GM18520 (cell line): ENCODE measurements at regions not wholly inside any gene's neighbourhood (a gene's known extent, or its start where the extent isn't known, plus 50 kb on each side); places are given as distances from the start of the nearest gene placed in this dataset.

Experiments
- ATAC-seq: cut with Tn5 transposase; IDR thresholded peaks from one replicate; pipeline ENCODE4 v1.9.1; 2021; ENCODE audit not compliant: unreplicated experiment

DNA sequence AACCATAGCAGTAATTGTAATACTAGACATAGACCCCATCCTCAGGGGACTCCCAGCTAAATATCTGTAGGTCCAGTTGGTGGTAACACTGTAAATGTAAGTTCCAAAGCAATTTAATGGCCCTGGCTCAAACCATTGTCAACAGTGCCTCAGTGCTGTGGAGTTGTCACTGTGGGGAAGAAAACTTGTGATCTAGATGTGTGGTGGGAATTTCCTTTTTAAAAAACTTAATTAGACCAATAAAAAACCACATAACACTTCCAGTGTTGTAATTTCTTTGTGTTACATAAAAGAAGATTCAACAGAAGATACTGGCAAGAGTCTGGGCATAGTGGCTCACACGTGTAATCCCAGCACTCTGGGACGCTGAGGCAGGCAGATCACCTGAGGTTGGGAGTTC lies 138.6 kb upstream of the UMPS start:
- no peak for ATAC-seq

- no peak for ATAC-seq
These were observed 137.4 kb upstream of the UMPS start for GRCh38 chr3:124592658-124593441.

DNA sequence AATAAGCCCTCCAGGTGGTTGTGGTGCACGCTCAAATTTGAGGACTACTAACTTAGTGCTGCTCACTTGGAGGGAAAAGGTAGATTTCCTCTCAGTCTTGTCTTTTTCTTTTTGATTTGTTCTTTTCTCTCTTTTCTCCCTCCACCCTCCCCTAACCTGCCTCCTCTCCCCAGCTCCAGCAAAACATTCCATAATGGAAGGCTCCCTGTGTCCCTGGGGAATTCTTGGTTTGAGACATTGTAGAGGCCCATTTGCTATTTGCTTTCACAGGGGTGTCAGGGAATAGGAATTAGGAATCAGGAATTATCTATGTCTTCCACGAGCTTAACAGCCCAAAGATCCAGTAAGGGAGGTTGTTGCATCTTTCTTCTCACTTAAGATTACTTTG lies 136.8 kb upstream of the UMPS start:
- ATAC-seq = no peak

DNA sequence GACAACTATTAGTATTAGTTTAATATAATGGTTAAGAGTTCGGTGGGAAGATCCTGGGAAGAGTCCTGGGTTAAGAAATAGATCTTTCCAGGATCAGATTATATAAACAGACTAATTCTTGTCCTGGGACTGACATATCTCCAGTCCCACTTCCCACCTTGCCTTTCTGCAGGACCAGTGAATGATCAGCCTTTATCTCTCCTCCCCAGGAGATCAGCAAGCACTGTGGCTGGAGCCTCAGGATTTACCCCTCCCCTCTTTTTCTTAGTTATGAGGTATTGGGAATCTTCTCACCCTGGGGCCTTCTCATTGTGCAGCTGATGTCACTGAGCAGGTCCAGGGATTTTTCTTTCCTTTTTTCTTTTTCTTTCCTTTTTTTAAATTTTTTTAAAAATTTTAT lies 135.7 kb upstream of the UMPS start:
- no peak for ATAC-seq

GRCh38 chr3:124597273-124597672 lies 133.0 kb upstream of the UMPS start:
- no peak for ATAC-seq

DNA sequence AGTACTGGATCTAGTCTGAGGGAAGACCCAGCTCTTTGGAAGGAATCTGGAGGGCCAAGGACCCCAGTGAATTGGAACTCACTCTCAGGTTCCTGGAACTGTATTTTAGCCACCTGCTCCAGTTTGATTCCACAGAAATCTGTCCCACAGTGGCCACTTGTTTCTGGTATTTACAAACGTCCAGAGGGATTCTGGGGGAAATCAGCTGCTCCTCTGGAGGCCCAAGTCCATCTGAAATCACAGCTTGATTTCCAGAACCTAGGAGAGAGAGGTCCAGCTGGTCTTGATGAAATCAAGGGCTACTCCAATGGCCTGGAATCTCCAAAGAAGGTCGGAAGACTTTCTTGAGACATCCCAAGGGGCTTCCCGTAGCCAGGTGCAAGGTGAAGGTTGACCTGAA lies 132.3 kb upstream of the UMPS start:
- no peak for ATAC-seq

DNA sequence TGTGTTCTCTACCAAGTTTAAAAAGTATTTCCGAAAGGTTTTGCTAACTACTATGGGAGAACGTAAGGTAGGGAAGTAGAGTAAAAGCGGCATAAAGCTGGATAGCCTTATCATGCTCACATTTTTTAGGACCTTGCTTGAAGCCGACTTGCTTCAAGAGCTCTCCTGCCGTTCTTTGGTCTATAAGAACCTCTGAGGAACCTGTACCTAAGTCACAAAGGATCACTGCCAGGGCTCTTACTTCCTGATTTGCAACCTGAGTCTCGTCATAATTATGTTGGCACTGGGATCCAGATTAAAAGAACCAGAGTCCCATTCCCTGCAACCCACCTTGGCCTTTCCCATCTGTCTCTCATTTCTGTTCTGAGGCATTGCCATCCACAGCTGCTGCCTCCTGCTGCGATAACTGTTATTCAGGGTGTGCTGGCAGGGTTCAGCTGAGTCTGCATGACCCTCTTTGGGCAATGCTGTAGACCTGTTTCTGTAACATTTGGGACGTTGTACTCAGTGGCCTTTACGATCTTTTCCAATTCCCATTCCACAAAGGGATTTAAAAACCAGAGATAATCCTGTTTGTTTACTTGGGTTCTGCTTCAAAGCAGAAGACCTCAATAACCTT lies 131.0 kb upstream of the UMPS start:
- no peak for ATAC-seq

DNA sequence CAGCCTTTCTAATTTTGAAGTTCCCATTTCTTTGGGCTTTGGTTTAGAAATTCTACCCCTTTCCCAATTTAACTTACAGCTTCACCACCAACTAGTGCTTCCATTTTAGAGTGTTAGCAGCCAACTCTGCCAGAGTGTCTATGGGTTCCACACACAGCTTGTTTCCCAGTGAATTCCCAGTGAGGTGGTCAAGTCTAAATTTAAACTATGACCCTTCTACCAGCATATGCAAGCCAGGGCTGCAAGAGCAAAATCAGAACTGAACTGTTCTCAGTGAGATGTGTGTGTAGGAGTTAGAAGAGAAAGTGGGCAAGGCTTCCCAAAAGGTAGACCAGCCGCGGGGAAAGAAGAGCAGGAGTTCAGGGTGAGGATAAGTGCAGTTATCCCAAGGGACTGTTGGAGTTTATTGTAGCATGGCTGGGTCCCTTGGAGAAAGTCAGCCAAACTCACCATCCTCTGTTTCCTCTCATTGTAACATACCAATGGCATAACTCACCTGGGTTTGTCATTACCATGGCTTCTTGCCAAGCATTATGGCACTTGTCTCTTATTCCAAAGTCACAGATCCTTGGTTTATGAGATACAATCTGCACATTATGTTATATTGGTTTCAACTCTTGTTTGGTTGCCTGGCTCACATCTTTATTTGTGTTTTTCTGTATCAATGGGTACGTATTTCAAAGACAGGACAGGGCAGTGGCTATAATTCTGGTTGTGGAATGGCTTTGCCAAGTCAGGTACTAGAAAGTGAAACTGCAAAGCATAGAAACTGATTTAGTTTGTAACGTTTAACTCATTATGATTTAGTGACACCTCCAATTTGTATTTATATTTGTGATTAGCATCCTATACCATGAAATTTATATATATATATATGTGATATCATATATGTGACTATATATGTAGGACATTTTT lies 130.2 kb upstream of the UMPS start:
- ATAC-seq = no peak

DNA sequence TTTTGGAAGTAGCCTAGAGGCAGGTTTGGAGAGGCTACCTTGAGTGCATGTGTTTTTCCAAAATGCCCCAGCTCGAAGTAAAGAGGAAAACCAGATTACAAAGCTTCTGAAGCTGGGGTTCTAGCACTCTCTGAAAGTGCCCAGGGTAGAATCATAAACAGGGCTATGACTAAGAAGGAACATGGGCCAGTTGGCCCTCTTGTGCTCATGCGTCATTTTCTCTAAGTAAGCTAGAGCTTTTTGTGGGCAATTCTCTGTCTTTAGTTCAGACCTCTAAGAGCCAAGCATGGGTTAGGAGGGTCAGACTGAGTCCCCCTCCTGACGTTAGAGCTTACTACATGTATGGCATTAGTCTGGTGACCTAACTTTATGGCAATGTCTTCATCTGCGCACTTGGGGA lies 129.5 kb upstream of the UMPS start:
- no peak for ATAC-seq

DNA sequence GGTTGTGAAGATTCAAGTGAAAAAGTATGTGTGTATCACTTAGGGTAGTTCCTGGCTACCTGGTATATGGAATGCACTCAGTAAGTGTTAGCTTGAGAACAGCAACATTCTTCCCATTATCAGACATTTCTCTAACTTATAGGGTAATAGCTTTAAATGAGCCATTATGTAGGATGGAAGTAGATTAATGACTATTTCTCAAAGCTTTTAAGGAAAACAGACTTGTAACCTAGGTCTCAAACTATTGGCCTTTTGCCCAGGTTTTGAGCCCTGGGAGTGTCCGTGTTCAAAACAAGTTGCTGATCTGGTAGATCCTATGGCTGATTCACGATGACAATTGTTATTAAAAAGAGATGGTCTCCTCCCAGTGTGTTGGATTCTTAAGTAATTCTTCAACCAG lies 129.1 kb upstream of the UMPS start:
- no peak for ATAC-seq

GRCh38 chr3:124602980-124603627 lies 127.1 kb upstream of the UMPS start:
- no peak for ATAC-seq

- no peak for ATAC-seq
These were observed 124.3 kb upstream of the UMPS start for GRCh38 chr3:124605781-124606579.

DNA sequence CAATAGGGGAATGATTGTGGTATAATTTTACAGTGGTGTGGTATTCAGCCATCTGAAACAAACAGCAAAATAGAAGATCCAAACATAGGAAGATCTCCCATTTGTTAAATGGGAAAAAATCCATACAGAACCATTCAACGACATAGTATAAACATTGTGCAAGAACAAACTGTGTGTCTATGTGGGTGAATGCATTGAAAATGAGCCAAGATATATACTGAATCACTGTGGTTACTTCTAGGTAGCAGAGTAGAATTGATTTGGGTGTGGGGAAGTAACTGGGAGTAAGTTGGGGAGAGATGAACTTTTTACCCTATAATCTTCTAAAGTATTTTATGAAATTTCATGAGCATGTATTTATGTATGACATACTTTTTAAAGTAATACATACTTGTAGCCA lies 123.1 kb upstream of the UMPS start:
- no peak for ATAC-seq

- no peak for ATAC-seq
These were observed 120.8 kb upstream of the UMPS start for GRCh38 chr3:124609402-124609801.

DNA sequence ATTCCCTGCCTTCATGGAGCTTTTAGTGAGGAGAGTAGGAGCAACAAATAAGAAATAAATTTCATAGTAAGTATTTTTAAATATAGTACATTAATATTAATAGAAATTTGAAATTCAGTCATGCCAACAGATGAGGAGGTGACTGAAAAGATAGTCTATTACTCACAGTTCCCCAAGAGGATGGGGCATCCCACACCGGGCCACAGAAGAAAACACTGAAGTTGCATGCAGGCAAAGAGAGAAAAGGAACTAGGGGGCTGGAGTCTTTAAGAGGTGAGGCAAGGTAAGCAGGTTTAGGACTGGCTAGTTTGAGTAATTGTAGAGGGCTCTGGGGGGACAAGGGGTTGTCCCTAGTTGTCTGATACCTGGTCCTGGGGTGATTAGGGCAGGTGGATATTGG lies 120.1 kb upstream of the UMPS start:
- ATAC-seq = no peak

- ATAC-seq = no peak
These were observed 118.7 kb upstream of the UMPS start for GRCh38 chr3:124611520-124611919.

- ATAC-seq = no peak
These were observed 114.2 kb upstream of the UMPS start for GRCh38 chr3:124615896-124616543.

GRCh38 chr3:124617177-124617576 lies 113.1 kb upstream of the UMPS start:
- no peak for ATAC-seq

DNA sequence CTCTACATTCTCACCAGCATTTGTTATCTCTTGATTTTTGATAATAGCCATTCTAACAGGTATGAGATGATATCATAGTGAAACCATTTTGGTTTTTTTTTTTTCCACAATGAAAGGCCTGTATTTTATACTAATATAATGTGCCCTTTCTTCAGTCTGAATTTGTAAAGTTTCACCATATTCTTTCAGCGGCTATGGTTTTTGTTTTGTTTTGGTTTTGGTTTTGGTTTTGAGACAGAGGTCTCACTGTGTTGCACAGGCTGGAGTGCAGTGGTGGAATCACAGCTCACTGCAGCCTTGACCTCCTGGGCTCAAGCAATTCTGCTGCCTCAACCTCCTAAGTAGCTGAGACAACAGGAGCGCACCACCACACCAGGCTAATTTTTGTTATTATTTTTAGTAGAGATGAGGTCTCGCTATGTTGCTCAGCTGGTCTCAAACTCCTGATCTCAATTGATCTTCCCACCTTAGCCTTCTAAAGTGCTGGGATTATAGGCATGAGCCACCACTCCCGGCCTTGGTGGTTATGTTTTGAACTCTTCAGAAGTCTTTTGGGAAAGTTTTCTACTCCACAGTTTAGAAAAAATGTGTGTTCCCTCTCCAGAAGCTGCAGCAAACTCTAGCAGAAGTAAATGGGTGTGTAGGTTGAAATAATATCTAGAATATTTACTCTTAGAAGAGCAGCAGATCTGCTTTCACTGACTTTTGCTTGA lies 110.2 kb upstream of the UMPS start:
- ATAC-seq = no peak
